HuH-7 (cell line): ENCODE measurements at regions not wholly inside any gene's neighbourhood (a gene's known extent, or its start where the extent isn't known, plus 50 kb on each side); places are given as distances from the start of the nearest gene placed in this dataset.

Source experiments
- DNase-seq: peaks from one replicate; pipeline ENCODE4 v3.0.0; 2011; ENCODE audit warnings: low spot score

- DNase-seq, result no peak
Measured at GRCh38 chr13:50577806-50578205, 265.7 kb downstream of the DLEU7 start.

GRCh38 chr13:50580684-50581305, 262.7 kb downstream of the DLEU7 start:
- DNase-seq, result no peak

- no peak for DNase-seq
Measured at GRCh38 chr13:50581586-50582196, 261.8 kb downstream of the DLEU7 start.

DNA sequence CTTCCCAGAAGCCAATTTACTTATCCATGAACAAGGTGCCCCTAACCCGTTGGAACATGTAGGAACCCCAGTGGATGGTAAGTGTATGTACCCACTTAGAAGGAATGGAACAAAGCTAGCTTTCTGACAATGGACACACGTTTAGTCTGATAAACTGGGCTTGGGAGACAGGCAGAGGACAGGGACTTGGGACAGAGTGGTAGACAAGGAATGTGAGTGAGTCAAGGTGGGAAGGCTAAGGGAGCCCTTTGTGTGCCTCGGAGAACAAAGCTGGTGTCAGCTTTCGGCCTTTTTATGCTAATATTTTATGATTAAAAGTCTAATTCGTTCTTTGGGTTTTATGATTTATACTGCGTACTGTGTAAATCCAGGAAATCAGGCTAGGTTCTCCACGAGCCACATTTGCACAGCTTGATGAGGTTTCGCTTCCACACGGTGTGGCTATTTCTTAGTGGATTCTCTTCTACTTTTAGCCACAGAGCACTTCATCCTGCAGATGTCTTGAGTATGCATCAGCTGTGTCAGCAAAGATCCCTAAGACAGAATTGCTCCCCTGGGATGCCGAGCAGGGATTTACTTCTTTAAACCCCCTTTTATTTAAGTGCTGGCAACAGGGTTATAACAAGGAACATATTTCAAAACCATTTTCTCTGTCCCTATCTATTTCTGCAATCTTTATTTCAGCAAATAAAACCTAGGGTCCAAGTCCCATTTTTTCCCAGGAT, 258.5 kb downstream of the DLEU7 start:
- DNase-seq, result no peak

DNA sequence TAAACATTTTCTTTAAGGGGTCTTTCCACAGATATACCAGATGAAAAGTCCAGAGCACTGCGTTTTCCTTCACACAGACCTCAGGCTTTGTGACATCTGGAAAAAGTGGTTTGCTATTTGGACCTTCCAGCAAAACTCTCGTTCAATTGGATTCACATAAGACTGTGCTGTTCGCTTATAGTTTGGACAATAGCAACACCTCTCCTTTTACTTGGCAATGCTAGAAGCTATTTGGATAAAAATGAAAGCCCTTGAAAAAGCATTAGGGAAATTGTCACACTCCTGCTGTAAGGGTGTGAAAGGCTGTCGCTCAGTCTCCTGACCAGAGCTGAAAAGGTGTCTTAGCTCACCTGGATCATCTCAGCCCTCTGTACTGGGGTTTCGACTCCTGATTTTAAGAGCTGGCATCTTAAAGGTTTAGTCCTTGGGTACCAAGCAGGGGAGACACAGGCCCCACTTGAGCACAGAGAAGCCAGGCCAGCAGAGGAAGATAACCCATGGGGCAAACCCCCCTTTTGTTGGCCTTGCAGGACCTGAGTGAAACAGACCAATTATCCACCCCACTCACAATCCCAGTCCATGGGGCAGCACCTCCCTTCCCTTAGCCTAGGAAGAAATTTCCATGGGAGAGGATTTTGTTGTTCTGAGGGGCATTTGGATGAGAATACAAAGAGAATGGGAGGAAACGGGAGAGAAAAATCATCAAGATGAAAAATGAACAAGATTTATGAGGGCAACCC, 257.6 kb downstream of the DLEU7 start:
- DNase-seq, result no peak

- no peak for DNase-seq
Measured at GRCh38 chr13:50586414-50587083, 256.9 kb downstream of the DLEU7 start.

GRCh38 chr13:50587115-50587514, 256.4 kb downstream of the DLEU7 start:
- DNase-seq, result no peak

DNA sequence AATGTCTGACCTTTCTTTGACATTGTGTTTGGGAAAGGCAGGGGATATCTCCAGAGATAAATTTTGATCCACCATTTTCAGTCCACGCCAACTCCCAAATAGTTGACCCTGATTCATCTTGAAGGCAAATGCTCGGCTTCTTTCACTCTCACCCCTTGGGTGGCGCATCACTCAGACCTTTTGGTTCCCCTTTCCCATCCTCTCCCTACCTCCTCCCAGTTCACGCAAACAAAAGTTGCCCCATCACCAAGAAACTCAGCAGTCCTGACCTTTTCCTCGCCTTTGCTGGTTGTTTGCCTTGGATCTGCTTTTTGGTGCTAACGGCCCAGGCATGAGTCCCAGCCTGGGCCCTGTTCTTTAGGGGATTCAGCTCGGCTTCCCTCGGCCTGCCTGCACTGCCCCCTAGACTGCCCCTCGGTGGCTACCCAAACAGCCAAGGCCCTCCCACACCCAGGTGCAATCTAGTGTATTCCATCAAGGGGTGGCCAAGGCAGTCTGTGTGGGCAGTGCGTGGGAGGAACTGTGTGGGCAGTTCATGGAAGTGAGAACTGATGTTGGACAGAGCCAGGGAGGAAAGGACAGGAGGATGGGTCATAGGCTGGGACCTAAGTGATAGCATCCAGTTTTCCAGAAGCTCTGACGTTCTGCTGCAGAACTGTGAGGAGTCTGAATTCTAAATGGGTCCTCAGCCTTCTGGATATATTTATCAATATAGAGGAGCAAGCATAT, 255.7 kb downstream of the DLEU7 start:
- DNase-seq, result no peak

- no peak for DNase-seq
Measured at GRCh38 chr13:50588491-50589130, 254.9 kb downstream of the DLEU7 start.

DNA sequence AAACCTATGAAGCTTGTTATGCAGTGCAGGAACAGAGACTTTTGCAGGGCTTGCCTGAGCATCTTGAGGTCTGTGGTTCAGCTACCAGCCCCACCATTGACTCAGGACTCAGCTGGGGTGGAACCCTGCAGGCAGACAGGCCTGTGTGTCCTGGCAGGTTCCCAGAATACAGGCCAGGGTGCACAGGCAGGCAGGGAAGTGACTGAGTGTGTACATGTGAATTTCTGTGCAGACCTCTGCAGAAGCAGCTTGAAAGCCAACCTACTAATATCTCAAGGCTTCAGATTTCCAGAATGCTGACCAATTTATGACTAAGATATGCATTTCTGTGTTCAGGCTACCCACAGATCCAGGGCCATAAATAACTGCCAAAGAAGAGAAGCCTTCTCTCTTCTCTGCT, 254.4 kb downstream of the DLEU7 start:
- no peak for DNase-seq

GRCh38 chr13:50589651-50590054, 253.8 kb downstream of the DLEU7 start:
- DNase-seq, result no peak

DNA sequence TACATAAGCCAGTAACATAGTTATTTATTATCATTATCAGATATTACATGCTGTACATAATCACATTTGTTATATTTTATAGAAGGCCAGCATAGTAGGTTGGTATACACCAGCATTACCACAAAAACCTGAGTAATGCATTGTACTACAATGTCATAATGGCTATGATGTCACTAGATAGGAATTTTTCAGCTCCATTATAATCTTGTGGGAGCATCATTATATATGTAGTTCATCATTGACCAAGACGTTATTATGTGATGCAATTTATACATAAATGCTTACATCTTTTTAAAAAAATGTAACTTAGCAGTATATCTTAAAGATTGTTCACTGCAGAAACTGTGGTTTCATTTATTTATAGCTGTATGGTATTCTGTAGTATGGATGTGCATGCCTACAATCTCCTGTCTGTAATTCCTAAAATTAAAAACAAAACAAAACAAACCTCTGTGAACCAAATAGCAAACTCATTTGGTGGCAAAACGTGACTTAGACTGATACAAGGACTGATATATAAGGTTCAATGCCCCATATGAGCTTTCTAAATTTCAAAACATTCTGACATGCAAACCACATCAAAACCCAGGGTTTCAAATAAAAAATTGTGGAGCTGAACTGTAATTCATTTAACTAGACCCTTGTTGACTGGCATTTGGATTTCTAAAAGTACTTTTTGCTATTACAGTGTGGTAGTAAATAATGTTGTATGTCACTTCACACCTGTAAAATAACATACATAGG, 250.9 kb downstream of the DLEU7 start:
- DNase-seq, result no peak

DNA sequence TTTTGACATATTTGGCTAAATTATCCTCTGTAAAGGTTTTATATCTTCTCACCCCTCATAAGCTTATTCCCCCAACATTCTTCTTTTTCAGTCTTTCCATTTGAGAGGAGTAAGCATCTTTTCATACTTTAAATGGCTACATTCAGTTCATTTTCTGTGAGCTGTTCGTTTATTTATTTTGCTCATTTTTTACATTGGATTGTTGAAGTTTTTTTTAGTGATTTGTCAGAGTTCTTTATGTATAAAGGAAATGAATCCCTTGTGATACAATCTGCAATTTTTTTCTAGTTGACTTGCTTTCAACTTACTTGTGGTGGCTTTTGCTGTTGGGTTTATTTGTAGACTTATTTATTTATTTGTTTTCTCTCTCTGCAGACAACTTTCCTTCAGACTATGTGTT, 250.3 kb downstream of the DLEU7 start:
- no peak for DNase-seq

DNA sequence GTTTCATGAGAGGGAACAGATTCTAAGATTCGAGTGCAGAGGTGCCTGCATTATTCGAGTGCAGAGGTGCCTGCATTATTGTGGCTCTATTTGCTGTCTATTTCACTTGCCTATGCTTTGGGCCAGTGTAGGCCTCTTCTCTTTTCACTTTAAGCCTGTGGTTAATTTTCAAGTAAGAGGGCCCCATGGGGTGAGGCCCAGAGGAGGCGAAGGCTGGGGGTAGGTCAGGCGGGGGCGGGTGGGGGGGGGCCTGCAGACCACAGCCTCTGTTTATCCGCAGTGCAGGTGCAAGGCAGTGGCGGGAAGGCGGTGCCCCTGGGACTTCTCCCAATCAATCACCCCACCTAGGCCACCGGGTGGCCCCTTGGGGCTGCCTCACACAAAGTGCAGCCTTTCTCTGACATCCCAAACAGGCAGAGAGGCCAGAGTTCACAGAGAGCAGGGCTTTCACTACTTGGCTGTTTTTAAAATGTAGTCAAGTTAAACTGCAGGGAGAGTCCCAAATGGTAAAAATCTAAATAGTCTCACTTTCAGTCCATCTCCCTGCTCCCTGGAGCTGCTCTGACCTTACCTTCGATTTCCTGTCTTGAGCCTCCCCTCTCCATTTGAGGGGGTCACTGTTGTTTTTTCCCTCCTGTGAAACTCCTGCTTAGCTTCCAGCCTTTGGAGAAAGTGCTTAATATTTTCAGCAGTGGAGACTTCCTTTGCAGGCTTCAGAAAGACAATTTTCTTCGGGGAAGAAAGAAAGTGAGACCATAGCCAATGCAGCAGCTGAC, 249.0 kb downstream of the DLEU7 start:
- peak; percentile 8 for DNase-seq

GRCh38 chr13:50595196-50595595, 248.3 kb downstream of the DLEU7 start:
- DNase-seq, result no peak

- no peak for DNase-seq
Measured at GRCh38 chr13:50596156-50596555, 247.3 kb downstream of the DLEU7 start.

DNA sequence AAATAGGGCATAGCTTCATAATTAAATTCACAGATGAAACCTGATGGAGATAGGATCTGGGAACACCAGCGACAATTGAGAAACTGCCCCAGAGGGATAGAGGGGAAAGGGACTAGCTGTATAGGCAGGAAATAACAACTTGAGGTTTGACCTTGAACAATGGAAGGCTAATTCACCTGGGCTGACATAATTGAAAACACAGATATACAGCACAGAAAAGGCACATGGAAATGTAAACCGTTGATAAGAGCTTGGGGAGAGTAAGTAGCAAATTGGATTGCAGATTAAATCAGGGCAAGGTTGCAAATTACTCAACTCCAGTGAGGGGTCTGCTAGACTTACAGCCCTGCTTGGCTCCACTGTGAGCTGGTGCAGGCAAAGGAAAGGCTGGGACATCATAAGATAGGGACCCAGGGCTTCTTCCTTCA, 246.7 kb downstream of the DLEU7 start:
- no peak for DNase-seq

GRCh38 chr13:50598338-50598737, 245.2 kb downstream of the DLEU7 start:
- no peak for DNase-seq

GRCh38 chr13:50599046-50599445, 244.4 kb downstream of the DLEU7 start:
- no peak for DNase-seq

DNA sequence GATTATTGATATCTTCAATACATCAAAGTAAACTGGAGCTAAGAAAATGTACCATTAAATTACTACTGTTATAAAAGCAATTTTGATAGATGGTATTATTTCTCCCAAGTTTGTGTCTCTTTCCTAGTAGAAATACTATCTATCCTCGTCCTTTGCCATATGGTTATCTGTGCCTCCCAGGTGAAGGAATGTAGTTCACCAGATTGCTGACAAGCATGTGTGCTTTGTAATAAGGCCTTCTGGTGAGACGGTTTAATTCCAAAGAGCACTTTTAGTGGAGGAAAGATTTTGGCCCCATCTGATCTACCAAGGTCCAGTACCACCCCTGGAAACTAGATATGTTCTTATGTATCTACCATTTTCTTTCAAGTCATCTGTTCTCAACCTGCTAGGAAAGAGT, 243.6 kb downstream of the DLEU7 start:
- DNase-seq, result no peak
